NCI-H82 treated with DMSO at 0.1 percent for 48 hours (cell line): ENCODE measurements at regions not wholly inside any gene's neighbourhood (a gene's known extent, or its start where the extent isn't known, plus 50 kb on each side); places are given as distances from the start of the nearest gene placed in this dataset.

Experiments
- DNase-seq: peaks from one replicate; lab custom pipeline; 2025; ENCODE audit not compliant: unreplicated experiment; lab: John Stamatoyannopoulos, UW

GRCh38 chrX:19172741-19173140, 50.5 kb upstream of the ADGRG2 start:
- no peak for DNase-seq

- DNase-seq = no peak
These were observed 52.2 kb upstream of the ADGRG2 start for GRCh38 chrX:19174401-19175025.

- DNase-seq = no peak
These were observed 54.8 kb upstream of the ADGRG2 start for GRCh38 chrX:19176901-19177630.

GRCh38 chrX:19177721-19178120, 55.5 kb upstream of the ADGRG2 start:
- DNase-seq = no peak

GRCh38 chrX:19178402-19178801, 56.1 kb upstream of the ADGRG2 start:
- no peak for DNase-seq

GRCh38 chrX:19179389-19179788, 57.1 kb upstream of the ADGRG2 start:
- no peak for DNase-seq

GRCh38 chrX:19181345-19181744, 59.1 kb upstream of the ADGRG2 start:
- DNase-seq = no peak

GRCh38 chrX:19182785-19183184, 60.5 kb upstream of the ADGRG2 start:
- no peak for DNase-seq

GRCh38 chrX:19183761-19184477, 61.7 kb upstream of the ADGRG2 start:
- no peak for DNase-seq

- peak; percentile 20 for DNase-seq
These were observed 66.3 kb upstream of the ADGRG2 start for GRCh38 chrX:19188566-19188965.

GRCh38 chrX:19190902-19191301, 68.6 kb upstream of the ADGRG2 start:
- DNase-seq = no peak

- no peak for DNase-seq
These were observed 71.3 kb upstream of the ADGRG2 start for GRCh38 chrX:19193565-19193964.

- no peak for DNase-seq
These were observed 72.3 kb upstream of the ADGRG2 start for GRCh38 chrX:19194285-19195242.

GRCh38 chrX:19195243-19195610, 73.0 kb upstream of the ADGRG2 start:
- DNase-seq = no peak

- DNase-seq = no peak
These were observed 76.2 kb upstream of the ADGRG2 start for GRCh38 chrX:19198473-19198872.

- no peak for DNase-seq
These were observed 79.9 kb upstream of the ADGRG2 start for GRCh38 chrX:19202171-19202570.

- no peak for DNase-seq
These were observed 82.4 kb upstream of the ADGRG2 start for GRCh38 chrX:19204636-19205035.

GRCh38 chrX:19212037-19212436, 89.8 kb upstream of the ADGRG2 start:
- DNase-seq = no peak

GRCh38 chrX:19213610-19214152, 91.4 kb upstream of the ADGRG2 start:
- no peak for DNase-seq

- DNase-seq = no peak
These were observed 92.0 kb upstream of the ADGRG2 start for GRCh38 chrX:19214311-19214710.

- DNase-seq = no peak
These were observed 103.6 kb upstream of the ADGRG2 start for GRCh38 chrX:19225909-19226308.
